CD4-positive, alpha-beta T cell (primary cell): ENCODE measurements at regions not wholly inside any gene's neighbourhood (a gene's known extent, or its start where the extent isn't known, plus 50 kb on each side); places are given as distances from the start of the nearest gene placed in this dataset.

Experiments
- ATAC-seq: fragments of 200-7000 bp; cut with Tn5 transposase; one replicate; pipeline ENCODE4 v1.10.0; 2022; ENCODE audit warnings: mild to moderate bottlenecking; ENCODE audit not compliant: poor library complexity
- CTCF ChIA-PET: fragments of 350-600 bp; sonication (Branson Sonifier 250); formaldehyde crosslinking; loops from one replicate; lab custom pipeline; 2021; ENCODE audit warnings: antibody characterized with exemption, inconsistent platforms; lab: Charles Lee
- POLR2A ChIA-PET: fragments of 350-600 bp; sonication (Branson Sonifier 250); formaldehyde crosslinking; loops from one replicate; lab custom pipeline; 2021; ENCODE audit warnings: antibody characterized with exemption, inconsistent platforms; lab: Charles Lee
- DNase-seq, 14 experiments: peaks; one replicate each; pipeline ENCODE4 v3.0.0-alpha.2; 2013 to 2020; ENCODE audit warnings: mixed read lengths in 2 of 14
- H3K27ac ChIP-seq, 2 donors: one replicate each; pipeline versions ENCODE4 v1.5.1 to v1.7.0; 2013; ENCODE audit warnings: low read length in 2 of 2, low read depth in 1 of 2, mild to moderate bottlenecking in 1 of 2
- H3K27me3 ChIP-seq, 2 experiments: 1 replicate in 1 of 2; 2 replicates in 1 of 2; pipeline versions ENCODE4 v1.6.1 to v1.7.0; 2013; ENCODE audit warnings: low read length in 2 of 2, control low read depth in 1 of 2, mild to moderate bottlenecking in 1 of 2, moderate library complexity in 1 of 2; ENCODE audit not compliant: insufficient read depth in 2 of 2, control insufficient read depth in 1 of 2
- H3K36me3 ChIP-seq: one replicate; pipeline ENCODE4 v1.6.1; 2013; ENCODE audit warnings: low read length, control low read depth; ENCODE audit not compliant: insufficient read depth
- H3K4me1 ChIP-seq: one replicate; pipeline ENCODE4 v1.6.1; 2013; ENCODE audit warnings: low read length, control low read depth; ENCODE audit not compliant: insufficient read depth
- H3K4me3 ChIP-seq: one replicate; pipeline ENCODE4 v1.5.1; 2013; ENCODE audit warnings: mild to moderate bottlenecking, low read length, moderate library complexity
- H3K9me3 ChIP-seq, 2 experiments: 1 replicate in 1 of 2; 2 replicates in 1 of 2; pipeline versions ENCODE4 v1.6.1 to v1.7.0; 2013; ENCODE audit warnings: low read length in 2 of 2, mild to moderate bottlenecking in 2 of 2, control low read depth in 1 of 2, moderate library complexity in 1 of 2; ENCODE audit not compliant: control insufficient read depth in 1 of 2, insufficient read depth in 1 of 2
- H3K27ac Mint-ChIP-seq: one replicate; pipeline ENCODE4 v1.8.0; 2020; ENCODE audit warnings: mixed read lengths
- H3K27me3 Mint-ChIP-seq: one replicate; pipeline ENCODE4 v1.8.0; 2021; ENCODE audit warnings: mixed read lengths
- H3K36me3 Mint-ChIP-seq: one replicate; pipeline ENCODE4 v1.8.0; 2021; ENCODE audit warnings: low read depth, mixed read lengths
- H3K4me1 Mint-ChIP-seq: one replicate; pipeline ENCODE4 v1.8.0; 2021; ENCODE audit warnings: low read depth, mixed read lengths
- H3K4me3 Mint-ChIP-seq: one replicate; pipeline ENCODE4 v1.8.0; 2020; ENCODE audit warnings: mild to moderate bottlenecking, mixed read lengths
- H3K9me3 Mint-ChIP-seq: one replicate; pipeline ENCODE4 v1.8.0; 2020; ENCODE audit warnings: mixed read lengths
- CTCF ChIP-seq: fragments of 200-600 bp; IDR thresholded peaks from one replicate; pipeline ENCODE4 v1.8.0; 2022; ENCODE audit warnings: antibody characterized with exemption, mild to moderate bottlenecking
- intact Hi-C, 2 experiments: fragments of 100-400 bp; cut with DNase I in 1 of 2; cut with micrococcal nuclease in 1 of 2; formaldehyde crosslinking; loops; one replicate each; pipeline versions ENCODE4 v1.15.1 to v1.9.0; 2023 to 2025; cut with DNase I, micrococcal nuclease

- no peak for ATAC-seq
- Histone ChIP-seq H3K4me1 (no peaks in the 10 kb centered on the region), H3K4me3 (no peak overlapping the region), H3K27ac (no peak overlapping the region), H3K36me3 (no peaks in the 10 kb centered on the region), H3K9me3 (no peaks in the 10 kb centered on the region), H3K27me3 (no peaks in the 10 kb centered on the region)
- intact Hi-C loops, result no loop called here
- TF ChIP-seq CTCF, result no peak
- POLR2A ChIA-PET, result no interaction called here
- no peak overlapping the region for H3K27ac Mint-ChIP-seq
- no peaks in the 10 kb centered on the region for H3K4me1 Mint-ChIP-seq
- H3K9me3 Mint-ChIP-seq, result no peaks in the 10 kb centered on the region
- H3K4me3 Mint-ChIP-seq, result no peak overlapping the region
- H3K27me3 Mint-ChIP-seq, result peaks cover 8% of the 10 kb centered on the region
- no peak for DNase-seq
- CTCF ChIA-PET, result no interaction called here
- H3K36me3 Mint-ChIP-seq, result no peaks in the 10 kb centered on the region
Observed at GRCh38 chr3:193118907-193119306, 122.1 kb upstream of the PLAAT1 start.

GRCh38 chr3:193119926-193120325 lies 121.1 kb upstream of the PLAAT1 start:
- H3K27ac Mint-ChIP-seq, result no peak overlapping the region
- H3K4me1 ChIP-seq, result no peaks in the 10 kb centered on the region
- no peaks in the 10 kb centered on the region for H3K9me3 Mint-ChIP-seq
- H3K27ac ChIP-seq, result no peak overlapping the region
- no peak overlapping the region for H3K4me3 ChIP-seq
- no peaks in the 10 kb centered on the region for H3K36me3 ChIP-seq
- H3K4me3 Mint-ChIP-seq, result no peak overlapping the region
- ATAC-seq, result no peak
- ChIA-PET POLR2A (no interaction called here), CTCF (no interaction called here)
- H3K4me1 Mint-ChIP-seq, result no peaks in the 10 kb centered on the region
- H3K36me3 Mint-ChIP-seq, result no peaks in the 10 kb centered on the region
- H3K9me3 ChIP-seq, result no peaks in the 10 kb centered on the region
- no peak for DNase-seq
- intact Hi-C loops, result no loop called here
- peaks cover 8% of the 10 kb centered on the region for H3K27me3 Mint-ChIP-seq
- TF ChIP-seq CTCF, result no peak
- no peaks in the 10 kb centered on the region for H3K27me3 ChIP-seq

- H3K27me3 Mint-ChIP-seq, result no peaks in the 10 kb centered on the region
- ChIA-PET CTCF (no interaction called here), POLR2A (no interaction called here)
- no peaks in the 10 kb centered on the region for H3K9me3 Mint-ChIP-seq
- ATAC-seq (no peak), DNase-seq (no peak)
- H3K27ac ChIP-seq, result no peak overlapping the region
- H3K36me3 ChIP-seq, result no peaks in the 10 kb centered on the region
- H3K4me3 Mint-ChIP-seq, result no peak overlapping the region
- H3K4me1 Mint-ChIP-seq, result no peaks in the 10 kb centered on the region
- no peaks in the 10 kb centered on the region for H3K27me3 ChIP-seq
- H3K4me3 ChIP-seq, result no peak overlapping the region
- no peak for TF ChIP-seq CTCF
- H3K9me3 ChIP-seq, result no peaks in the 10 kb centered on the region
- intact Hi-C loops, result no loop called here
- H3K36me3 Mint-ChIP-seq, result no peaks in the 10 kb centered on the region
- H3K4me1 ChIP-seq, result no peaks in the 10 kb centered on the region
- no peak overlapping the region for H3K27ac Mint-ChIP-seq
Observed at GRCh38 chr3:193124861-193125260, 116.2 kb upstream of the PLAAT1 start.
